PC-9 (cell line): ENCODE measurements at regions not wholly inside any gene's neighbourhood (a gene's known extent, or its start where the extent isn't known, plus 50 kb on each side); places are given as distances from the start of the nearest gene placed in this dataset.

Source experiments
- EZH2 ChIP-seq: fragments of 200-600 bp; sonication (generic); IDR thresholded peaks from 2 replicates; pipeline ENCODE4 v1.8.0; 2017; ENCODE audit warnings: antibody characterized with exemption, low read depth
- TF ChIP-seq, protein P1 (sequence below): fragments of 200-600 bp; sonication (generic); conservative IDR thresholded peaks from 2 replicates; pipeline ENCODE4 v1.6.1; 2017; ENCODE audit warnings: mixed run types, antibody characterized with exemption, mild to moderate bottlenecking, moderate library complexity

DNA sequence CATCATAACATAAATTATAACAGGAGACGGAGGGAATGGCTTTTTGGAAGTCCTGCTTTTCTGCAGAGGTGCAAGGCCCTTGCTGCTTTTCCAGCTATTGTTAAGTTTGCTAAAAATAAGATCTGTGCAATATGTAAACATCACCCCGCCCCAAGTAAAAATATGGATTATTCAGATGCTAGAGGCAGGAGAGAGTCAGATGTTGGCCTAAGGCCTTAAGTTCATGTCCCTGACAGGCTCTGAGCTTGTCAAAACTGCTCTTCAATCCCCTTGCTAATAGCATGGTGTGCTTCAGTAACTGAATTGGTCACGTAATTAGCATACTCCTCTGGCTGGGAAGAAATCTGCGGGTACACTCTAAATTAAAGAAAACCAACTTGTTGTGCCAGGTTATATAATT lies 147.5 kb downstream of the BMP2 start:
- TF ChIP-seq, protein P1, sequence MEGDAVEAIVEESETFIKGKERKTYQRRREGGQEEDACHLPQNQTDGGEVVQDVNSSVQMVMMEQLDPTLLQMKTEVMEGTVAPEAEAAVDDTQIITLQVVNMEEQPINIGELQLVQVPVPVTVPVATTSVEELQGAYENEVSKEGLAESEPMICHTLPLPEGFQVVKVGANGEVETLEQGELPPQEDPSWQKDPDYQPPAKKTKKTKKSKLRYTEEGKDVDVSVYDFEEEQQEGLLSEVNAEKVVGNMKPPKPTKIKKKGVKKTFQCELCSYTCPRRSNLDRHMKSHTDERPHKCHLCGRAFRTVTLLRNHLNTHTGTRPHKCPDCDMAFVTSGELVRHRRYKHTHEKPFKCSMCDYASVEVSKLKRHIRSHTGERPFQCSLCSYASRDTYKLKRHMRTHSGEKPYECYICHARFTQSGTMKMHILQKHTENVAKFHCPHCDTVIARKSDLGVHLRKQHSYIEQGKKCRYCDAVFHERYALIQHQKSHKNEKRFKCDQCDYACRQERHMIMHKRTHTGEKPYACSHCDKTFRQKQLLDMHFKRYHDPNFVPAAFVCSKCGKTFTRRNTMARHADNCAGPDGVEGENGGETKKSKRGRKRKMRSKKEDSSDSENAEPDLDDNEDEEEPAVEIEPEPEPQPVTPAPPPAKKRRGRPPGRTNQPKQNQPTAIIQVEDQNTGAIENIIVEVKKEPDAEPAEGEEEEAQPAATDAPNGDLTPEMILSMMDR: no peak
- no peak for TF ChIP-seq EZH2
